ENCODE measurements at regions not wholly inside any gene's neighbourhood (a gene's known extent, or its start where the extent isn't known, plus 50 kb on each side); places are given as distances from the start of the nearest gene placed in this dataset.

- Histone ChIP-seq H3K27ac (no peak overlapping the region), H3K4me3 (no peak overlapping the region)
- TF ChIP-seq, protein P1, sequence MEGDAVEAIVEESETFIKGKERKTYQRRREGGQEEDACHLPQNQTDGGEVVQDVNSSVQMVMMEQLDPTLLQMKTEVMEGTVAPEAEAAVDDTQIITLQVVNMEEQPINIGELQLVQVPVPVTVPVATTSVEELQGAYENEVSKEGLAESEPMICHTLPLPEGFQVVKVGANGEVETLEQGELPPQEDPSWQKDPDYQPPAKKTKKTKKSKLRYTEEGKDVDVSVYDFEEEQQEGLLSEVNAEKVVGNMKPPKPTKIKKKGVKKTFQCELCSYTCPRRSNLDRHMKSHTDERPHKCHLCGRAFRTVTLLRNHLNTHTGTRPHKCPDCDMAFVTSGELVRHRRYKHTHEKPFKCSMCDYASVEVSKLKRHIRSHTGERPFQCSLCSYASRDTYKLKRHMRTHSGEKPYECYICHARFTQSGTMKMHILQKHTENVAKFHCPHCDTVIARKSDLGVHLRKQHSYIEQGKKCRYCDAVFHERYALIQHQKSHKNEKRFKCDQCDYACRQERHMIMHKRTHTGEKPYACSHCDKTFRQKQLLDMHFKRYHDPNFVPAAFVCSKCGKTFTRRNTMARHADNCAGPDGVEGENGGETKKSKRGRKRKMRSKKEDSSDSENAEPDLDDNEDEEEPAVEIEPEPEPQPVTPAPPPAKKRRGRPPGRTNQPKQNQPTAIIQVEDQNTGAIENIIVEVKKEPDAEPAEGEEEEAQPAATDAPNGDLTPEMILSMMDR (IDR thresholded peaks at IDR 0.05) = no peak
Measured at GRCh38 chr21:22096314-22096713, 1098.1 kb downstream of the NCAM2 start.

DNA sequence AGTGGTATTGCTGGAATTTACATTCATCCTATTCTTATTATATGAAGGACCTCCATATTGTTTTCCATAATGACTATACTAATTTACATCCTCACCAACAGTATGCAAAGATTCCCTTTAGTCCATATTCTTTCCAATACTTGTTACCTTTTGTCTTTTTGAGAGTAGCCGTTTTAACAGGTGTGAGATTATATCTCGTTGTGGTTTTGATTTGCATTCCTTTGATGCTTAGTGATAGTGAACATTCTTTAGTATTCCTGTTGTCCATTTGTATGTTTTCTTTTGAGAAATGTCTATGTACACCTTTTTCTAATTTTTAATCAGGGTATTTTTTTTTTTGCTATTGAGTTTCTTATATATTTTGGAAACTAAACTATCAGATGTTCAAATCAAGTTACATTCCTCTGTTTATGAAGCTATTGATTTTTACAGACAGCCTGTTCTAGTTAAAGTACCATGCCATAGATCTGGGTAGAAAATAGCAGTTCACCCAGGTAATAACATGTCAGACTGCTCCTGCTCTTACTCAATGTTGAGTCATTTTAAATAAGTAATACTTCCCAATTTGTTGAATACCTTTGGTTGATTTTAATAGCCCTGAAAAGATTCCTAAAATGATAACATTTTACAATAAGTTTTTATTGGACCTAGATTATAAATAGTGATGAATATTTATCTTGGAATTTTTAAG lies 1108.7 kb downstream of the NCAM2 start:
- Histone ChIP-seq H3K27me3 (no peaks in the 10 kb centered on the region), H3K9me3 (no peaks in the 10 kb centered on the region), H3K36me3 (no peaks in the 10 kb centered on the region), H3K4me3 (no peak overlapping the region), H3K4me1 (no peaks in the 10 kb centered on the region), H3K27ac (no peak overlapping the region)
- DNase-seq = no peak
- TF ChIP-seq, protein P1 (IDR thresholded peaks at IDR 0.05) = no peak
- TF ChIP-seq POLR2A (IDR thresholded peaks at IDR 0.05) = no peak

More at GRCh38 chr21:22096314-22096713, 1098.1 kb downstream of the NCAM2 start:
- H3K4me1 ChIP-seq = no peaks in the 10 kb centered on the region
- no peaks in the 10 kb centered on the region for H3K36me3 ChIP-seq
- no peaks in the 10 kb centered on the region for H3K27me3 ChIP-seq
- H3K9me3 ChIP-seq = no peaks in the 10 kb centered on the region
- DNase-seq = no peak

- H3K4me3 ChIP-seq = no peak overlapping the region
- TF ChIP-seq, protein P1 (IDR thresholded peaks at IDR 0.05) = no peak
- no peak overlapping the region for H3K27ac ChIP-seq
- no peaks in the 10 kb centered on the region for H3K27me3 ChIP-seq
- DNase-seq = no peak
- no peaks in the 10 kb centered on the region for H3K4me1 ChIP-seq
- no peaks in the 10 kb centered on the region for H3K36me3 ChIP-seq
- H3K9me3 ChIP-seq = peaks cover 0 to 2% (median 0%) of the 10 kb centered on the region in 4 donors
Measured at GRCh38 chr21:22115746-22116145, 1117.5 kb downstream of the NCAM2 start.

GRCh38 chr21:22120616-22121266 lies 1122.5 kb downstream of the NCAM2 start:
- no peak for TF ChIP-seq POLR2A (IDR thresholded peaks at IDR 0.05)
- TF ChIP-seq, protein P1 (IDR thresholded peaks at IDR 0.05) = peak in 2 of 6 experiments; percentile 29 to 30
- Histone ChIP-seq H3K4me3 (no peak overlapping the region), H3K36me3 (no peaks in the 10 kb centered on the region), H3K9me3 (no peaks in the 10 kb centered on the region), H3K4me1 (no peaks in the 10 kb centered on the region), H3K27me3 (no peaks in the 10 kb centered on the region), H3K27ac (no peak overlapping the region)
- no peak for DNase-seq

GRCh38 chr21:22125581-22125980 lies 1127.4 kb downstream of the NCAM2 start:
- DNase-seq = no peak
- Histone ChIP-seq H3K27me3 (no peaks in the 10 kb centered on the region), H3K36me3 (no peaks in the 10 kb centered on the region), H3K4me1 (no peaks in the 10 kb centered on the region), H3K27ac (no peak overlapping the region), H3K9me3 (no peaks in the 10 kb centered on the region), H3K4me3 (no peak overlapping the region)
- TF ChIP-seq, protein P1 (IDR thresholded peaks at IDR 0.05) = no peak
- no peak for TF ChIP-seq POLR2A (IDR thresholded peaks at IDR 0.05)

Data from Peyer's patch (tissue), 4 donors.